Astrocyte (in vitro differentiated cells and primary cell): ENCODE measurements at regions not wholly inside any gene's neighbourhood (a gene's known extent, or its start where the extent isn't known, plus 50 kb on each side); places are given as distances from the start of the nearest gene placed in this dataset.

Experiments
- DNase-seq: peaks from one replicate; pipeline ENCODE4 v3.0.0-alpha.2; 2010; ENCODE audit warnings: low read depth
- FAIRE-seq: peaks from 2 replicates; lab custom pipeline; 2011; peaks lifted over from hg19 to GRCh38; lab: Jason Lieb, UNC
- H2AFZ ChIP-seq: 2 replicates; pipeline ENCODE4 v1.6.0; 2012; ENCODE audit warnings: low read depth, low read length, inconsistent platforms
- H3K27ac ChIP-seq: 2 replicates; pipeline ENCODE4 v1.5.1; 2011; ENCODE audit warnings: low read depth, low read length, inconsistent platforms
- H3K27me3 ChIP-seq: 2 replicates; pipeline ENCODE4 v1.6.0; 2011; ENCODE audit warnings: low read length, inconsistent platforms; ENCODE audit not compliant: insufficient read depth
- H3K36me3 ChIP-seq: 2 replicates; pipeline ENCODE4 v1.5.1; 2011; ENCODE audit warnings: low read length, inconsistent platforms; ENCODE audit not compliant: insufficient read depth
- H3K4me1 ChIP-seq: 2 replicates; pipeline ENCODE4 v1.5.1; 2011; ENCODE audit warnings: low read length, inconsistent platforms; ENCODE audit not compliant: insufficient read depth
- H3K4me2 ChIP-seq: 2 replicates; pipeline ENCODE4 v1.6.0; 2012; ENCODE audit warnings: low read length, inconsistent platforms
- H3K4me3 ChIP-seq: 2 replicates; pipeline ENCODE4 v1.5.1; 2011; ENCODE audit warnings: low read depth, mild to moderate bottlenecking, low read length, inconsistent platforms; ENCODE audit not compliant: insufficient read depth
- H3K79me2 ChIP-seq: 2 replicates; pipeline ENCODE4 v1.6.0; 2012; ENCODE audit warnings: mild to moderate bottlenecking, low read length, inconsistent platforms; ENCODE audit not compliant: insufficient read depth
- H3K9ac ChIP-seq: 2 replicates; pipeline ENCODE4 v1.6.0; 2012; ENCODE audit warnings: mild to moderate bottlenecking, low read length, inconsistent platforms
- H3K9me3 ChIP-seq: 2 replicates; pipeline ENCODE4 v1.5.1; 2012; ENCODE audit warnings: low read depth, mild to moderate bottlenecking, low read length, inconsistent platforms; ENCODE audit not compliant: insufficient read depth
- H4K20me1 ChIP-seq: 2 replicates; pipeline ENCODE4 v1.6.0; 2012; ENCODE audit warnings: low read length, inconsistent platforms; ENCODE audit not compliant: insufficient read depth
- H3K27ac Mint-ChIP-seq: one replicate; pipeline ENCODE4 v1.8.0; 2021; ENCODE audit warnings: mild to moderate bottlenecking, mixed read lengths; ENCODE audit not compliant: unreplicated experiment
- H3K27me3 Mint-ChIP-seq: one replicate; pipeline ENCODE4 v1.8.0; 2021; ENCODE audit warnings: low read depth, mixed read lengths; ENCODE audit not compliant: unreplicated experiment
- H3K36me3 Mint-ChIP-seq: one replicate; pipeline ENCODE4 v1.8.0; 2021; ENCODE audit warnings: low read depth, mixed read lengths; ENCODE audit not compliant: unreplicated experiment
- H3K4me1 Mint-ChIP-seq: one replicate; pipeline ENCODE4 v1.8.0; 2021; ENCODE audit warnings: low read depth, mixed read lengths; ENCODE audit not compliant: unreplicated experiment
- H3K4me3 Mint-ChIP-seq: one replicate; pipeline ENCODE4 v1.8.0; 2021; ENCODE audit warnings: mild to moderate bottlenecking, moderate library complexity, mixed read lengths; ENCODE audit not compliant: unreplicated experiment
- H3K9me3 Mint-ChIP-seq: one replicate; pipeline ENCODE4 v1.8.0; 2021; ENCODE audit warnings: mild to moderate bottlenecking, mixed read lengths; ENCODE audit not compliant: unreplicated experiment
- CTCF ChIP-seq: IDR thresholded peaks from 2 replicates; pipeline ENCODE4 v1.5.1; 2011; ENCODE audit warnings: low read depth, mild to moderate bottlenecking, inconsistent platforms, low read length, moderate library complexity; ENCODE audit not compliant: insufficient read depth
- EZH2 ChIP-seq: IDR thresholded peaks from 2 replicates; pipeline ENCODE4 v1.6.1; 2012; ENCODE audit warnings: mild to moderate bottlenecking, low read length, inconsistent platforms; ENCODE audit not compliant: insufficient read depth

- no peaks in the 10 kb centered on the region for H4K20me1 ChIP-seq
- H3K27ac ChIP-seq = no peak overlapping the region
- no peak overlapping the region for H3K9ac ChIP-seq
- FAIRE-seq (no peak), DNase-seq (no peak)
- no peaks in the 10 kb centered on the region for H3K36me3 ChIP-seq
- H3K27me3 ChIP-seq = no peaks in the 10 kb centered on the region
- H3K4me3 ChIP-seq = no peak overlapping the region
- Mint-ChIP-seq H3K27ac (peak overlapping the region; percentile 28), H3K27me3 (peaks cover 2% of the 10 kb centered on the region), H3K36me3 (no peaks in the 10 kb centered on the region), H3K4me3 (no peak overlapping the region), H3K9me3 (peaks cover 1% of the 10 kb centered on the region), H3K4me1 (peaks cover 12% of the 10 kb centered on the region)
- no peaks in the 10 kb centered on the region for H3K9me3 ChIP-seq
- no peaks in the 10 kb centered on the region for H3K79me2 ChIP-seq
- peak overlapping the region; percentile 34 for H2AFZ ChIP-seq
- H3K4me1 ChIP-seq = peaks cover 6% of the 10 kb centered on the region
- no peak for TF ChIP-seq CTCF
- H3K4me2 ChIP-seq = peak overlapping the region; percentile 9
Observed at GRCh38 chr3:14324224-14324944, 78.0 kb upstream of the SLC6A6 start.

- peaks cover 3% of the 10 kb centered on the region for H3K27me3 Mint-ChIP-seq
- no peaks in the 10 kb centered on the region for H3K36me3 Mint-ChIP-seq
- Histone ChIP-seq H3K27ac (no peak overlapping the region), H3K4me3 (no peak overlapping the region), H3K36me3 (no peaks in the 10 kb centered on the region), H3K9ac (no peak overlapping the region), H4K20me1 (no peaks in the 10 kb centered on the region), H3K4me1 (peaks cover 6% of the 10 kb centered on the region), H2AFZ (no peak overlapping the region), H3K9me3 (no peaks in the 10 kb centered on the region), H3K79me2 (no peaks in the 10 kb centered on the region), H3K27me3 (no peaks in the 10 kb centered on the region), H3K4me2 (no peak overlapping the region)
- H3K27ac Mint-ChIP-seq = no peak overlapping the region
- no peak overlapping the region for H3K4me3 Mint-ChIP-seq
- no peak for DNase-seq
- TF ChIP-seq EZH2 (no peak), CTCF (no peak)
- peaks cover 12% of the 10 kb centered on the region for H3K4me1 Mint-ChIP-seq
- H3K9me3 Mint-ChIP-seq = peaks cover 1% of the 10 kb centered on the region
- no peak for FAIRE-seq
Observed at GRCh38 chr3:14328422-14328821, 74.0 kb upstream of the SLC6A6 start.

GRCh38 chr3:14329116-14329830 lies 73.1 kb upstream of the SLC6A6 start:
- no peak overlapping the region for H3K27ac Mint-ChIP-seq
- H3K9me3 Mint-ChIP-seq = no peaks in the 10 kb centered on the region
- FAIRE-seq = no peak
- Histone ChIP-seq H3K27ac (no peak overlapping the region), H3K27me3 (no peaks in the 10 kb centered on the region), H3K9ac (no peak overlapping the region), H4K20me1 (no peaks in the 10 kb centered on the region), H3K4me1 (peaks cover 6% of the 10 kb centered on the region), H2AFZ (no peak overlapping the region), H3K9me3 (no peaks in the 10 kb centered on the region), H3K36me3 (no peaks in the 10 kb centered on the region), H3K79me2 (no peaks in the 10 kb centered on the region), H3K4me2 (peak overlapping the region; percentile 32), H3K4me3 (no peak overlapping the region)
- H3K27me3 Mint-ChIP-seq = peaks cover 3% of the 10 kb centered on the region
- peaks cover 8% of the 10 kb centered on the region for H3K4me1 Mint-ChIP-seq
- H3K36me3 Mint-ChIP-seq = no peaks in the 10 kb centered on the region
- no peak overlapping the region for H3K4me3 Mint-ChIP-seq
- TF ChIP-seq CTCF = no peak
- TF ChIP-seq EZH2 = no peak
- DNase-seq = peak; percentile 68
